Anterior cingulate cortex (tissue), 58 donors: ENCODE measurements at regions not wholly inside any gene's neighbourhood (a gene's known extent, or its start where the extent isn't known, plus 50 kb on each side); places are given as distances from the start of the nearest gene placed in this dataset.
A peak's percentile ranks its signal among the peaks of the same experiment; 100 is the strongest.

ENCODE experiments used
- DNase-seq, 58 donors: peaks; one replicate each; lab custom pipeline; 2025; lab: John Stamatoyannopoulos, UW

GRCh38 chr9:109830545-109830944 is 50.5 kb downstream of the PALM2AKAP2 start:
- DNase-seq: no peak

GRCh38 chr9:109831998-109832658 is 52.1 kb downstream of the PALM2AKAP2 start:
- DNase-seq: no peak

GRCh38 chr9:109834855-109835254 is 54.9 kb downstream of the PALM2AKAP2 start:
- DNase-seq: no peak

- peak in 32 of 58 donors; percentile 2 to 51 (median 19) for DNase-seq
Measured at GRCh38 chr9:109843641-109844040, 63.6 kb downstream of the PALM2AKAP2 start.

- DNase-seq: no peak
Measured at GRCh38 chr9:109845226-109845625, 65.2 kb downstream of the PALM2AKAP2 start.

- no peak for DNase-seq
Measured at GRCh38 chr9:109846776-109847175, 66.8 kb downstream of the PALM2AKAP2 start.

- DNase-seq: no peak
Measured at GRCh38 chr9:109852556-109852955, 72.6 kb downstream of the PALM2AKAP2 start.

- DNase-seq: no peak
Measured at GRCh38 chr9:109855540-109855939, 75.5 kb downstream of the PALM2AKAP2 start.

GRCh38 chr9:109856785-109857184 is 76.8 kb downstream of the PALM2AKAP2 start:
- DNase-seq: peak in 53 of 58 donors; percentile 9 to 95 (median 73)

GRCh38 chr9:109857336-109857735 is 77.3 kb downstream of the PALM2AKAP2 start:
- no peak for DNase-seq

- no peak for DNase-seq
Measured at GRCh38 chr9:109859447-109859846, 79.4 kb downstream of the PALM2AKAP2 start.

GRCh38 chr9:109860521-109860920 is 80.5 kb downstream of the PALM2AKAP2 start:
- DNase-seq: no peak

GRCh38 chr9:109861499-109861898 is 81.5 kb downstream of the PALM2AKAP2 start:
- peak in 2 of 58 donors; percentile 25 to 39 for DNase-seq

GRCh38 chr9:109861918-109862317 is 81.9 kb downstream of the PALM2AKAP2 start:
- no peak for DNase-seq

GRCh38 chr9:109862452-109862851 is 82.5 kb downstream of the PALM2AKAP2 start:
- DNase-seq: no peak

GRCh38 chr9:109863961-109864360 is 84.0 kb downstream of the PALM2AKAP2 start:
- no peak for DNase-seq

GRCh38 chr9:109865521-109865920 is 85.5 kb downstream of the PALM2AKAP2 start:
- DNase-seq: no peak

- DNase-seq: peak in 35 of 58 donors; percentile 11 to 75 (median 35)
Measured at GRCh38 chr9:109868207-109868606, 88.2 kb downstream of the PALM2AKAP2 start.

GRCh38 chr9:109868722-109869121 is 88.7 kb downstream of the PALM2AKAP2 start:
- no peak for DNase-seq

- no peak for DNase-seq
Measured at GRCh38 chr9:109870365-109870764, 90.4 kb downstream of the PALM2AKAP2 start.

- no peak for DNase-seq
Measured at GRCh38 chr9:109872901-109873300, 92.9 kb downstream of the PALM2AKAP2 start.

- DNase-seq: no peak
Measured at GRCh38 chr9:109875495-109876129, 95.6 kb downstream of the PALM2AKAP2 start.
